ENCODE measurements at regions not wholly inside any gene's neighbourhood (a gene's known extent, or its start where the extent isn't known, plus 50 kb on each side); places are given as distances from the start of the nearest gene placed in this dataset.

GRCh38 chr13:61874970-61875579 is 459.4 kb upstream of the PCDH20 start:
- FAIRE-seq: no peak

- no peak for FAIRE-seq
Measured at GRCh38 chr13:61873717-61874116, 458.1 kb upstream of the PCDH20 start.

DNA sequence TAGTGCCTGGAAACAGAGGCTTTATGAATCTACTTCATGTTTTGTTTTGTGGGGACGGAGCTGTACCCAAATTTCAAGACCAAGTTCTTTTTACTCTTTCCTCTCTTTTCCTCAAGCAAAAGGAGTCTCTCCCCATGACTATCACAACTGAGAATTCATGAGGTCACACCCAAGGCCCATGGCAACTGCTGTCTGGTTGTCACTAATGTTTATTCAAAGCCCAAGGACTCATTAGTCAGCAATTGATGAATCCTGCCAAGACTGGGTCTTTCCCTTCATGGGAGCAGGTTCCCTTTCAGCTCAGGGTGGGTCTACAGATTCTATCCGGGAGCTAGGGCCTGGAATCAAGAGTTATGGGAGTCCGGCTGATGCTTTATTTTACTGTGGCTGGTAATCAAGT is 441.5 kb upstream of the PCDH20 start:
- no peak for FAIRE-seq

DNA sequence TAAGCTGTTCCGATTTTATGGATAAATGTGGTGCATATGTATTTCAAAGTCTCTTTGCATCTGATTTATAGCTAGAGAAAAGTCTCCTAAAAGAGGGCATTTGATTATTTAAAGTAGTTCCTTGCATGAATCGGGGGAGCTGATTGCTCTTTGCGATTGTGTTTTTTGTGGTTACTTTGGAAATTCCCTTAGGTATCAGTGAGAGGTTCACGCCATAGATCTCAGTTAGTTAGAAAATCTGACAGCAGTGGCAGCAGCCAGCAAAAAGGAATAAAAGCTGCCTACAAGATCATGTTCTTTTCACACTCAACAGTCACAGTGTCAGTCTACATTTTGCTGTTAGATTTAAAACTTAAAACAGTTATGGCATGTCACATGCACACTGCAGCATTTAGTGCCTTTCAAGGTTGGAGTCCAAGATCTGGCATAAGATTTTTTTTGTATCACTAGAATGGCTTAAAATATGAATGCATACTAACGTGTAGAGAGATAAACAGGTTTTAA is 436.5 kb upstream of the PCDH20 start:
- FAIRE-seq: no peak

DNA sequence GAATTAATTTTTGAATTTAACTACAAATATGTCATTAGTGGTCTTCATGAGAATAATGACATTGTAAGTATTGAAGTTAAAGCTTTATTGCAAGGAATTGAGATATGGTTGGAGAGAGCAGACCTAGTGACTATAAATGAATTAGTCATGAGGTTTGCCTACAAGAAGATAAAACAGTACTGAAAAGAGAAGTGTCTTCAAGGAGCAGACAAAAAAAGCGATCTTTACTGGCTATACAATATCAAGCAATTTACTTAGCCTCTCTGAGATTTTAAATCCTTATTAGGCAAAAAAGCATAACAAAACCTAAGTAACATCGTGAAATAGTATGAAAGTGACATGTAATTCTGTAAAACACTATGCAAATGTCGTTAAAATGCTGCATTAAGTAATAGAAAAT is 435.1 kb upstream of the PCDH20 start:
- FAIRE-seq: no peak

- no peak for FAIRE-seq
Measured at GRCh38 chr13:61838568-61838967, 422.9 kb upstream of the PCDH20 start.

DNA sequence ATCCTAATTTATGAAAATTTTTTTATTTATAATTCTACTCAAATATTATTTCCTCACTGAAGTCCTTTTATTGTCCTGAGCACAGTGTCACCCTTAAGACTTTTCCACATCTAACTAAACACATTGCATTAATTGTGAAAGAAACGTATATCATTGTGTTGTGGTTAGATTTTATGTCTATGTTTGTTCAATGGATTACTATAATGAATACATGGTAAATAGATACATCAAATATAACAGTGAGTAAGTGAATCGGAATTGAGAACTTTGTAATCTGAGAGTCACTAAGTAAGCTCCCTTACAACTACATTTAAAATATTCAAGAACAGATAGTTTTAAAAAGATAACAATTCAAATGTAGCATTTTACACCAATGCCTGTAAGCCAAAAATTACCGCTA is 417.6 kb upstream of the PCDH20 start:
- no peak for FAIRE-seq

GRCh38 chr13:61831026-61831425 is 415.4 kb upstream of the PCDH20 start:
- FAIRE-seq: no peak

DNA sequence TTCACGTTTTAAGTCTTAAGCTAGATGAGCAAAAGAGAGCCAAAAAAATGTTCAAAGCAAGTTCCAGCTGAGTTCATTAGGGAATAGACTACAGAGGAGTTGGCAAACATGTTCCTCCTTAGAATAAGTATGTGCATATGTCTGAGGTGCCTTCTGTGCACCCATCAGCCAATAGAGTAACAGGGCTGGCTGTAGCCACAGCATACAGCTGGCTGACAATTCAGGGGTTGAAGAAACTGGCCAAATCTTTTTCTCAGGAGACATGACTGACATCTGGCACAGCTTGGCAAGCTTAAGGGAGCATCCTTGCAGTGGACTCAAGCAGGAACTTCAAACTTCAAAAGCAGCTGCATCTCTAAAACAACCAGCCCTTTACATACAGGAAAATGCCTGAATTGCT is 414.8 kb upstream of the PCDH20 start:
- no peak for FAIRE-seq

DNA sequence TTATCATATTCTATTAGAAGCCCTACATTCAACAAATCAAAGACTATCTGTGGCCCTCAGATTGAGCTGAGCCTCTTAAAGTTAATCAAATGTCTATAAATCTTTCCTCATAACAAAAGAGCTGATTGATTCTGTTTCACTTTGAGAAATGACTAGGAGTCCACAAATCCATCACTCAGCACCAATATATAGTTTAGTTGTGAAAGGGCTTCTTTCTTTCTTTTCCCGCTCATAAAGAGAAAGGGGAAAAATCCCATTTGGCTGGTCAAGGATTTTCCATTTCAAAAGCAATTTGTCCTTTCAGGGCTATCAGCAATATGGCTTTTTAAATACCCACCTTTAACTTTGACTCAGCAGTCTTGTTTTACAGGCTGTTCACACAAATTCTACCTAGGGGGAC is 408.5 kb upstream of the PCDH20 start:
- no peak for FAIRE-seq

GRCh38 chr13:61812286-61812685 is 396.6 kb upstream of the PCDH20 start:
- no peak for FAIRE-seq

DNA sequence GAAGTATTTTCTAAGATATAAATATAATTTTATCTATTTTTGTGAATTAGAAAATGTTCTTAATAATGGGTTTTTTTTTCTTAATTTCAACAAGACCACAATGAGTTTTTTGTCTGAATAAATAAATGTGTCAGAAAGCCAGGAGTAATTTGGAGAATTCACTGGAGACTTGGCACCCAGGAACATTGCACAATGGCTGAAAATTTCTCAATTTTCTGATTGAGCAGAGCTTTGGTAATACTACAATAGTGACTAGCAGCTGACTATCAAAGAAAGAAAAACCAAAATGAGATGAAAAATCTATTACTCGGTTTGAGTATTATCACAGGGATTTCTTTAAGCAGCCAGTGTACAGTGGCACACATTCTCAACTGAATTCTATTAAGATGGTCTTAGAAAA is 394.4 kb upstream of the PCDH20 start:
- FAIRE-seq: no peak

DNA sequence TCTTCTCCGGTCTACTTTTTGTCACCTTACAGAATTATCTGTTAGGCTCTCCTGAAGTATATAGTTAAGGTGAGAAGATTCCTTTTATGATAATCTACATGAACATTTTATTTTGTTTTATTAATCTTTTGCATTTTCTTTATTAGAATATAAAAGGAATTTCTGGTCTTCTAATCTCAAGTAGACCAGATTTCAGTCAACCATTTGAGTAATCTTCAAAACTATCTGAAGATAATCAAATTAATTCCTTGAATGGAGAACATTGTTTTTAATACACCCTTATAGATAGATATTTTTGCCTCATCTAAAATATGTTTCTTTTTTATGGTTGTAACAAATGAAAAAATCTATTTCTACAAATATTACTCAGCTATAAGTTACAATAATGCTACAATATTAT is 381.7 kb upstream of the PCDH20 start:
- FAIRE-seq: no peak

DNA sequence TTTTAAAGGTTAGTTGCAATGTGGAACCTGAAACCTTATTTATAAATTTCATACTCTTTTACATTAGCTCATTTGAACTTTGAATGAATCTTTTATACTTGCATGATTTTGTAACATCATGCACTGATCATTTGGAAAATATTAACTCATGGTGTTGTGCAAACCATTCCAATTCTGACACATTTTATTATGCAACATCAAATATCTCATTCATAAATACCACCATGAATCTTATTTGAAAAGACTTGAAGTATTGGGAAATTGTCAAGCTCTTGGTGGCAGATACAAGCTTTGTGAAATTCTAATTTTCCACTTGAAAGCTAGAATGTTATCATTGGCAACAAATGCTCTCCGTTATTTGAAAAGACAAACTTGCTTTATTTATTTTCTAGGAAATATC is 379.9 kb upstream of the PCDH20 start:
- FAIRE-seq: no peak

GRCh38 chr13:61779456-61779855 is 363.8 kb upstream of the PCDH20 start:
- FAIRE-seq: no peak

GRCh38 chr13:61778531-61778930 is 362.9 kb upstream of the PCDH20 start:
- FAIRE-seq: no peak

GRCh38 chr13:61777899-61778298 is 362.2 kb upstream of the PCDH20 start:
- FAIRE-seq: no peak

- no peak for FAIRE-seq
Measured at GRCh38 chr13:61777271-61777670, 361.6 kb upstream of the PCDH20 start.

GRCh38 chr13:61774903-61775302 is 359.3 kb upstream of the PCDH20 start:
- FAIRE-seq: no peak

GRCh38 chr13:61770681-61771080 is 355.0 kb upstream of the PCDH20 start:
- no peak for FAIRE-seq

DNA sequence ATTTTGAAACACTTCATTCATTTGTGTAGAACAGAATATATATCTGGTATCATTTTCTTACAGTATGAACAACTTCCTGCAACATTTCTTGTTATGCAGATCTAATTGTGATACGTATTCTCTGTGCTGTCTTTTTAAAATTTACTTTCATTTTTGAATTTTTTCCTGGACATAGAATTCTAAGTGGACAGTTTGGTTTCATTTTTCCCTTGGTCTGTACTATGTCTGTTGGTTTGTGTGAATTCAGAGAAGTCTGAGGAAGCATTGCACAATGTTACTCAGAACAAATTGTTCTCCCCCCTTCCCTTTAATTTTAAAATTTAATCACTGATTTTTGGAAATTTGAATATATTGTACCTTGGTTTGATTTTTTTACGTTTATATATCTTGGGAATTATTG is 352.5 kb upstream of the PCDH20 start:
- no peak for FAIRE-seq

GRCh38 chr13:61766667-61767058 is 351.0 kb upstream of the PCDH20 start:
- no peak for FAIRE-seq

- no peak for FAIRE-seq
Measured at GRCh38 chr13:61765940-61766666, 350.5 kb upstream of the PCDH20 start.

DNA sequence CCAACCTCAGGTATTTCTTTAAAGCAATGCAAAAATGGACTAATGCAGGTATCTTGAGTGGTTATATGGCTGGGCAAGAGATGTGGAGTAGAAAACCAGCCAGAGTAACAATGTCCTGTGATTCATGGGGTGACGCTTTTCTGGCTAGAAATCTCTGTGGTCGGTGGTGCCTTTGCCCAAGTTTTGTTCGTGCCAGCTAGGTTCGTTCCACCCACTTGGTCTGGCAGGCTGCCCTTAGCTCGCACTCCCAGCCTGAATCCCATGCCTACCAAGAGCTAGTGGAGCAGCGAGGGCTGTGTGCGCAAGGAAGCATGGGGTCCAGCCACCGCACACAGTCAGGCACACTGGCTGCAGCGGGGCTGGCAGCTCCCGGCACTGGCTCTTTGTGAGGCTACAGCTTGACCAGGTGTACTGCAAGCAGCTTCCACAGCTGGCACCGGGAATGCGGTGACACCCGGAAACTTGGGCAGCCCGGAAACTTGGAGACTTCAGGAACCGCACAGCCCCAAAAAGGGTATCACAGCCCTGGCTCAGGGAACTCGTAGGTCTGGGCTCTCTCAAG is 349.6 kb upstream of the PCDH20 start:
- FAIRE-seq: no peak

All from colon (tissue), 2 donors.